PC-3 (cell line): ENCODE measurements at regions not wholly inside any gene's neighbourhood (a gene's known extent, or its start where the extent isn't known, plus 50 kb on each side); places are given as distances from the start of the nearest gene placed in this dataset.

ENCODE experiments used
- ATAC-seq: fragments of 200-7000 bp; cut with Tn5 transposase; 2 replicates; pipeline ENCODE4 v1.9.1; 2020; ENCODE audit warnings: mild to moderate bottlenecking, moderate library complexity
- BruUV-seq: library from RNA; stranded (reverse); fragments of 400-500 nt; replicated peaks from 2 replicates; lab custom pipeline; 2021; lab: Mats Ljungman, UMichigan
- CTCF ChIA-PET: fragments of 300-600 bp; sonication (Branson Sonifier 250); formaldehyde crosslinking; loops from one replicate; lab custom pipeline; 2022; ENCODE audit warnings: antibody characterized with exemption; lab: Charles Lee
- POLR2A ChIA-PET: fragments of 300-600 bp; sonication (Branson Sonifier 250); formaldehyde crosslinking; loops from one replicate; lab custom pipeline; 2022; ENCODE audit warnings: antibody characterized with exemption; ENCODE audit not compliant: unreplicated experiment; lab: Charles Lee
- DNase-seq: peaks from one replicate; pipeline ENCODE4 v3.0.0-alpha.2; 2015
- H2AFZ ChIP-seq: fragments of 300-600 bp; sonication (generic); 2 replicates; pipeline ENCODE4 v1.6.0; 2016; ENCODE audit warnings: antibody characterized with exemption, low read length
- H3F3A ChIP-seq: fragments of 300-600 bp; sonication (generic); one replicate; pipeline ENCODE4 v1.6.0; 2017; ENCODE audit warnings: antibody characterized with exemption, low read length, control low read depth, mild to moderate bottlenecking; ENCODE audit not compliant: unreplicated experiment
- H3K27ac ChIP-seq: fragments of 300-600 bp; sonication (generic); 2 replicates; pipeline ENCODE4 v1.5.1; 2016; ENCODE audit warnings: mild to moderate bottlenecking, low read length
- H3K27me3 ChIP-seq: fragments of 300-600 bp; sonication (generic); 2 replicates; pipeline ENCODE4 v1.6.1; 2016; ENCODE audit warnings: low read length, mixed read lengths
- H3K36me3 ChIP-seq: fragments of 300-600 bp; sonication (generic); 2 replicates; pipeline ENCODE4 v1.6.1; 2016; ENCODE audit warnings: low read depth, mixed run types, low read length, mixed read lengths
- H3K4me1 ChIP-seq: fragments of 300-600 bp; sonication (generic); 2 replicates; pipeline ENCODE4 v1.5.1; 2016; ENCODE audit warnings: low read length; ENCODE audit not compliant: insufficient read depth
- H3K4me2 ChIP-seq: fragments of 300-600 bp; sonication (generic); 2 replicates; pipeline ENCODE4 v1.6.0; 2016; ENCODE audit warnings: low read length
- H3K4me3 ChIP-seq: fragments of 300-600 bp; sonication (generic); 2 replicates; pipeline ENCODE4 v1.5.1; 2016; ENCODE audit warnings: mild to moderate bottlenecking, low read length, mixed read lengths
- H3K79me2 ChIP-seq: fragments of 300-600 bp; sonication (generic); 2 replicates; pipeline ENCODE4 v1.6.1; 2017; ENCODE audit warnings: low read length, mixed read lengths
- H3K9ac ChIP-seq: fragments of 300-600 bp; sonication (generic); 2 replicates; pipeline ENCODE4 v1.6.0; 2016; ENCODE audit warnings: mild to moderate bottlenecking, low read length
- H3K9me2 ChIP-seq: fragments of 300-600 bp; sonication (generic); replicated peaks from 2 replicates; pipeline ENCODE4 v1.6.1; 2016; ENCODE audit warnings: mixed run types, low read length, mixed read lengths
- H3K9me3 ChIP-seq: fragments of 300-600 bp; sonication (generic); 2 replicates; pipeline ENCODE4 v1.6.1; 2016; ENCODE audit warnings: low read length, mixed read lengths
- H4K20me1 ChIP-seq: fragments of 300-600 bp; sonication (generic); 2 replicates; pipeline ENCODE4 v1.6.1; 2016; ENCODE audit warnings: low read length, mixed read lengths
- CTCF ChIP-seq: fragments of 300-600 bp; sonication (generic); conservative IDR thresholded peaks from 2 replicates; pipeline ENCODE4 v1.5.1; 2017; ENCODE audit warnings: antibody characterized with exemption, low read depth, mild to moderate bottlenecking, low read length
- EZH2 ChIP-seq: fragments of 300-600 bp; sonication (generic); IDR thresholded peaks from one replicate; pipeline ENCODE4 v1.6.1; 2017; ENCODE audit warnings: antibody characterized with exemption, mild to moderate bottlenecking, low read length; ENCODE audit not compliant: unreplicated experiment
- EZH2phosphoT487 ChIP-seq: fragments of 300-600 bp; sonication (generic); IDR thresholded peaks from 2 replicates; pipeline ENCODE4 v1.6.1; 2018; ENCODE audit warnings: mild to moderate bottlenecking, antibody characterized with exemption, low read length, borderline replicate concordance
- intact Hi-C: fragments of 100-400 bp; cut with micrococcal nuclease; formaldehyde crosslinking; loops from 2 replicates; pipeline ENCODE4 v1.9.0; 2023

- TF ChIP-seq EZH2 (no peak), EZH2phosphoT487 (no peak), CTCF (no peak)
- H3K9ac ChIP-seq: no peak overlapping the region
- H3K27ac ChIP-seq: peak overlapping the region; percentile 55
- no peaks in the 10 kb centered on the region for H3K79me2 ChIP-seq
- no peaks in the 10 kb centered on the region for H4K20me1 ChIP-seq
- H3K9me3 ChIP-seq: no peaks in the 10 kb centered on the region
- no peak overlapping the region; the same call in 1 of the 2 replicates for H3K4me2 ChIP-seq
- ChIA-PET CTCF (no interaction called here), POLR2A (no interaction called here)
- no peaks in the 10 kb centered on the region for H3K36me3 ChIP-seq
- no peaks in the 10 kb centered on the region for H3F3A ChIP-seq
- no peaks in the 10 kb centered on the region for H3K27me3 ChIP-seq
- no TSS peak for BruUV-seq
- H3K4me3 ChIP-seq: no peak overlapping the region
- H3K9me2 ChIP-seq: no peaks in the 10 kb centered on the region
- no peak overlapping the region for H2AFZ ChIP-seq
- intact Hi-C loops: loop anchor here (5.0 kb wide), 1 partner anchor 496 kb away; no protein-coding TSS in a partner anchor
- DNase-seq (peak; percentile 1), ATAC-seq (no peak)
- H3K4me1 ChIP-seq: no peaks in the 10 kb centered on the region
Measured at GRCh38 chr5:144698484-144698883, 527.8 kb downstream of the KCTD16 start.

GRCh38 chr5:144697847-144698262 lies 527.2 kb downstream of the KCTD16 start:
- no TSS peak for BruUV-seq
- Histone ChIP-seq H3K9me2 (no peaks in the 10 kb centered on the region), H3F3A (no peaks in the 10 kb centered on the region), H3K4me3 (no peak overlapping the region), H3K9me3 (no peaks in the 10 kb centered on the region), H3K27me3 (no peaks in the 10 kb centered on the region), H4K20me1 (no peaks in the 10 kb centered on the region), H2AFZ (no peak overlapping the region), H3K36me3 (no peaks in the 10 kb centered on the region), H3K4me2 (no peak overlapping the region), H3K79me2 (no peaks in the 10 kb centered on the region), H3K4me1 (no peaks in the 10 kb centered on the region), H3K27ac (no peak overlapping the region), H3K9ac (no peak overlapping the region)
- intact Hi-C loops: loop anchor here (5.0 kb wide), 1 partner anchor 496 kb away; no protein-coding TSS in a partner anchor
- CTCF ChIA-PET: no interaction called here
- ATAC-seq (peak; percentile 96), DNase-seq (peak; percentile 62)
- POLR2A ChIA-PET: no interaction called here
- TF ChIP-seq EZH2 (no peak), EZH2phosphoT487 (no peak), CTCF (no peak)

GRCh38 chr5:144691936-144692335 lies 521.3 kb downstream of the KCTD16 start:
- DNase-seq: no peak
- Histone ChIP-seq H4K20me1 (no peaks in the 10 kb centered on the region), H3K4me2 (no peak overlapping the region), H3K4me1 (no peaks in the 10 kb centered on the region), H3K79me2 (no peaks in the 10 kb centered on the region), H3K4me3 (no peak overlapping the region), H3K27me3 (no peaks in the 10 kb centered on the region), H3K9ac (no peak overlapping the region), H3K9me3 (no peaks in the 10 kb centered on the region), H3K27ac (no peak overlapping the region), H3K36me3 (no peaks in the 10 kb centered on the region), H3F3A (no peaks in the 10 kb centered on the region), H3K9me2 (no peaks in the 10 kb centered on the region), H2AFZ (no peak overlapping the region)
- intact Hi-C loops: no loop called here
- TF ChIP-seq EZH2 (no peak), EZH2phosphoT487 (no peak), CTCF (no peak)
- POLR2A ChIA-PET: no interaction called here
- CTCF ChIA-PET: no interaction called here
- BruUV-seq: no TSS peak
- no peak for ATAC-seq
